Common myeloid progenitor, CD34-positive (primary cell): ENCODE measurements at regions not wholly inside any gene's neighbourhood (a gene's known extent, or its start where the extent isn't known, plus 50 kb on each side); places are given as distances from the start of the nearest gene placed in this dataset.

ENCODE experiments used
- CTCF ChIA-PET: fragments of 350-600 bp; sonication (Branson Sonifier 250); formaldehyde crosslinking; loops from one replicate; lab custom pipeline; 2021; ENCODE audit warnings: antibody characterized with exemption; lab: Charles Lee
- POLR2A ChIA-PET: fragments of 350-600 bp; sonication (Branson Sonifier 250); formaldehyde crosslinking; loops from one replicate; lab custom pipeline; 2021; ENCODE audit warnings: antibody characterized with exemption; lab: Charles Lee
- DNase-seq, 3 donors: peaks; one replicate each; pipeline versions ENCODE4 v3.0.0 to v3.0.0-alpha.2; 2013
- H3K27ac ChIP-seq, 2 experiments: 1 replicate in 1 of 2; 2 replicates in 1 of 2; pipeline ENCODE4 v1.7.0; 2013; ENCODE audit warnings: inconsistent platforms in 2 of 2, low read length in 2 of 2, mild to moderate bottlenecking in 2 of 2, low read depth in 1 of 2, moderate library complexity in 1 of 2; ENCODE audit not compliant: severe bottlenecking in 2 of 2, insufficient read depth in 1 of 2, poor library complexity in 1 of 2
- H3K27me3 ChIP-seq, 5 experiments: replicated peaks in 2 of 5; 1 replicate in 3 of 5; 2 replicates in 2 of 5; pipeline versions ENCODE4 v1.6.1 to v1.7.0; 2013; ENCODE audit warnings: low read length in 4 of 5, mild to moderate bottlenecking in 2 of 5, moderate library complexity in 2 of 5, inconsistent platforms in 1 of 5; ENCODE audit not compliant: insufficient read depth in 5 of 5, control insufficient read depth in 4 of 5
- H3K36me3 ChIP-seq, 4 experiments: 1 replicate in 2 of 4; 2 replicates in 2 of 4; pipeline versions ENCODE4 v1.6.1 to v1.7.0; 2013; ENCODE audit warnings: low read length in 3 of 4, control low read depth in 1 of 4, mild to moderate bottlenecking in 1 of 4; ENCODE audit not compliant: control insufficient read depth in 4 of 4, insufficient read depth in 4 of 4
- H3K4me1 ChIP-seq, 4 experiments: 1 replicate in 3 of 4; 2 replicates in 1 of 4; pipeline versions ENCODE4 v1.6.1 to v1.7.1; 2013; ENCODE audit warnings: low read length in 3 of 4, mild to moderate bottlenecking in 3 of 4, control low read depth in 1 of 4, inconsistent platforms in 1 of 4, moderate library complexity in 1 of 4; ENCODE audit not compliant: control insufficient read depth in 4 of 4, insufficient read depth in 4 of 4; ENCODE audit errors: control extremely low read depth in 1 of 4
- H3K4me3 ChIP-seq, 7 experiments: 1 replicate in 4 of 7; 2 replicates in 3 of 7; pipeline versions ENCODE4 v1.5.1 to v1.7.0; 2013; ENCODE audit warnings: mild to moderate bottlenecking in 7 of 7, low read length in 6 of 7, moderate library complexity in 6 of 7, inconsistent platforms in 2 of 7, low read depth in 2 of 7, control low read depth in 1 of 7; ENCODE audit not compliant: insufficient read depth in 4 of 7, control insufficient read depth in 1 of 7; ENCODE audit errors: extremely low read depth in 1 of 7
- H3K9me3 ChIP-seq, 5 experiments: 1 replicate in 4 of 5; 2 replicates in 1 of 5; pipeline versions ENCODE4 v1.6.1 to v1.7.1; 2013; ENCODE audit warnings: low read length in 4 of 5, mild to moderate bottlenecking in 2 of 5, inconsistent platforms in 1 of 5, low read depth in 1 of 5, moderate library complexity in 1 of 5; ENCODE audit not compliant: control insufficient read depth in 4 of 5, insufficient read depth in 2 of 5; ENCODE audit errors: control extremely low read depth in 1 of 5
- WGBS: methylation state at CpG from one replicate; pipeline ENCODE4 v1.1.5; 2013; ENCODE audit not compliant: insufficient coverage; 5-methylcytosine and 5-hydroxymethylcytosine counted together

DNA sequence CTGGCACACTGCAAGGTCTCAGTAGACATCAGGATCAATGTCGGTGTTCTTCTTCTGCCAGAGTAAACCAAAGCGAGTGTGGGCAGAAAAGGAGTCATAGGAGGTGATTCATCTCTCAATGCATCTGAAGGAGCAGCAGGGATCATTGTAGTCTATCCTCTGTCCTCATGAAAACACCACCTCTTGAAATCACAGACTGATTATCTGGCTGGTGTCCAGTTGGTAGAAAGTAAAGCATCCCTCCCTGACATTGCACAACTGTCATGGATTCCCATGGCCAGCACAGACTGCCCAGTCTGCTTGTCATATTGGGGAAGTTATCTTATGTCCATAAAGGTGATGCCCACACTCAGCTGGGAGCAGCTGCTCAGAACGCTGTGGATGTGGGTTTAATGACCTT, 74.1 kb downstream of the ABCC12 start:
- no peaks in the 10 kb centered on the region for H3K36me3 ChIP-seq
- no peaks in the 10 kb centered on the region for H3K4me1 ChIP-seq
- no peak overlapping the region for H3K27ac ChIP-seq
- 94% methylated on average over 3 of the region's 3 CpGs for WGBS
- H3K9me3 ChIP-seq = no peaks in the 10 kb centered on the region
- DNase-seq = no peak
- H3K27me3 ChIP-seq = peaks cover 0 to 7% (median 0%) of the 10 kb centered on the region in 5 experiments
- POLR2A ChIA-PET = no interaction called here
- no peak overlapping the region for H3K4me3 ChIP-seq
- CTCF ChIA-PET = no interaction called here

DNA sequence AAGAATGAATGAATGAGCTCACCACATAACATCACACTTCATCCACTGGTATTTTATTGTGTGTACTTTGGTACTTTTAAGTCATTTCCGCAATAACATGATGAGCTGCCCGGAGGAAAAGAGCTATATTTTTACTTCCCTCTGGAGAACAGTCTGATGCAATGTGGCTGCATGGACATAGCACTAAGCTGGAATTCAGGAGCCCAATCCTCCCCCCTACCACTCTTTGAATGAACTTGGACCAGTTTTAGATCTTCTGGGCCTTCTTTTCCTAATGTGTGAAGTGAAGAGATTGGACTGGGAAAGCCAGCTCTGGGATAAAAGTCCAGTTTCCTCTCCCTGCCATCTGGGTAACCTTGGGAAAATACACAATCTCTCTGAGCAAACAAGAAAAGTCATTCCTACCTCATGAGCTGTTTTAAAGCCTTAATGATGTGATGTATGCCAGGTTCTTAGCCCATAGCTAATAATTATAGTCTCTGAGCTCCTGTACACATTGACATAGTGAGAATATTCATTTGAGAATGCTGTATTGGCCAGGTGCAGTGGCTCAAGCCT, 79.3 kb downstream of the ABCC12 start:
- Histone ChIP-seq H3K27me3 (peaks cover 0 to 1% (median 0%) of the 10 kb centered on the region in 5 experiments), H3K9me3 (no peaks in the 10 kb centered on the region), H3K4me3 (no peak overlapping the region), H3K4me1 (no peaks in the 10 kb centered on the region), H3K36me3 (no peaks in the 10 kb centered on the region), H3K27ac (no peak overlapping the region)
- no CpG with 5 or more reads among the region's 2 CpGs for WGBS
- POLR2A ChIA-PET = no interaction called here
- CTCF ChIA-PET = interaction anchor here (1.5 kb wide), 1 partner anchor 21 kb away, joined by 5 read pairs; no protein-coding TSS in a partner anchor
- DNase-seq = no peak

DNA sequence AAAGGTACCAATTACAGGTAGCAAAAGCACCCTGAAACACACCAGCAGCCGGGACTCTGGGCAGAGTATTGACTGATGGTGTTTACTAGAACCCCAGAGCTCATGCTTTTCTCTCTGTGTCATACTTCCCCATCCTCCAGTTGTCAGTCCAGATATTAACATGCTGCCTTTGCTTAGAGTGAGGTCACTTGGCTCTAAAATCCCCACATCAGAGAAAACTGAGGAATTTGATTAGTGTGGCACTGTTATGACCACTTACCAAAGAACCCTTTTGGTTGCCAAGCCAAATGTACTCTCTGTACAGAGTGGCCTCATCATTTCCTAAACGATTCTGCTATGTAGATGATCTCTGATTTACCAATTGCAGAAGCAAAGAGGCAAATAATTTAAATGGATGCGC, 80.4 kb downstream of the ABCC12 start:
- CTCF ChIA-PET = no interaction called here
- H3K4me3 ChIP-seq = no peak overlapping the region
- DNase-seq = no peak
- 86% methylated on average over 3 of the region's 3 CpGs for WGBS
- no peak overlapping the region for H3K27ac ChIP-seq
- H3K4me1 ChIP-seq = no peaks in the 10 kb centered on the region
- H3K9me3 ChIP-seq = no peaks in the 10 kb centered on the region
- POLR2A ChIA-PET = no interaction called here
- no peaks in the 10 kb centered on the region for H3K36me3 ChIP-seq
- H3K27me3 ChIP-seq = peaks cover 0 to 4% (median 0%) of the 10 kb centered on the region in 5 experiments

DNA sequence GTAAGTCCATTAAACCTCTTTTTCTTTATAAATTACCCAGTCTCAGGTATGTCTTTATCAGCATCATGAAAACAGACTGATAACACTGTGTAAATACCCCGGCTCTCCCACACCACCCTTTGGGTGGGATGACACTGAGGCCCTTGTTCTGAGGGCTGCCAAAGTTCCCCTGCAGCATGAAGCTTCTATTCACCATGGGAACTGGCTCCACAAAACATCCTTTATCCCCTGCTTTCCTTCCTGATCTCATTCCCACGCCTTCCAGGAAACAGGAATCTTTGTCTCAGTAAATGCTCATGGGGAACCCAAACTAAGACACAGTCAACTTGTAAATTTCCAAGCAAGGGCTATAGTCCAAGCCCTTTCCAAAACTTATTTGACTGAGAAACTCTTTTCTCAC, 88.4 kb downstream of the ABCC12 start:
- no peak overlapping the region for H3K27ac ChIP-seq
- POLR2A ChIA-PET = no interaction called here
- peaks cover 0 to 3% (median 0%) of the 10 kb centered on the region in 5 experiments for H3K9me3 ChIP-seq
- H3K4me1 ChIP-seq = no peaks in the 10 kb centered on the region
- H3K36me3 ChIP-seq = no peaks in the 10 kb centered on the region
- no peak overlapping the region for H3K4me3 ChIP-seq
- WGBS = 57% methylated on average over 2 of the region's 2 CpGs
- H3K27me3 ChIP-seq = peaks cover 0 to 6% (median 0%) of the 10 kb centered on the region in 5 experiments
- CTCF ChIA-PET = no interaction called here
- no peak for DNase-seq

DNA sequence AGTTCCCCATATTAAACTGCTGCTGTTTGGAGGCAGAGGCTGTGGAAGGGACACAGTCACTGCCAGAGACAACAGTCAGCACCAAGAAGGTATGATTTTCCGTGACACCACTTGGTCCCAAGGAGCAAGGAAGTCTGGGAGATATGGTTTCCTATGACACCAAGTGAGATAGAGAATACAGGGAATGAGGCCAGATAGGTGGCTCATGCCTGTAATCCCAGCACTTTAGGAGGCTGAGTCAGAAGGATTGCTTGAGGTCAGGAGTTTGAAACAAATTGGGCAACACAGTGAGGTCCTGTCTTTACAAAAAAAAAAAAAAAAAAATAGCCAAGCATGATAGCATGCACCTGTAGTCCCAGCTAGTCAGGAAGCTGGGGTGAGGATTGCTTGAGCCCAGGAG, 90.8 kb downstream of the ABCC12 start:
- Histone ChIP-seq H3K36me3 (no peaks in the 10 kb centered on the region), H3K4me3 (no peak overlapping the region), H3K27me3 (peaks cover 0 to 3% (median 0%) of the 10 kb centered on the region in 5 experiments), H3K27ac (no peak overlapping the region), H3K4me1 (no peaks in the 10 kb centered on the region), H3K9me3 (peaks cover 0 to 3% (median 0%) of the 10 kb centered on the region in 5 experiments)
- WGBS = 100% methylated on average over 1 of the region's 1 CpG
- CTCF ChIA-PET = interaction anchor here (0.8 kb wide), 1 partner anchor 10 kb away, joined by 3 read pairs; no protein-coding TSS in a partner anchor
- POLR2A ChIA-PET = no interaction called here
- no peak for DNase-seq

DNA sequence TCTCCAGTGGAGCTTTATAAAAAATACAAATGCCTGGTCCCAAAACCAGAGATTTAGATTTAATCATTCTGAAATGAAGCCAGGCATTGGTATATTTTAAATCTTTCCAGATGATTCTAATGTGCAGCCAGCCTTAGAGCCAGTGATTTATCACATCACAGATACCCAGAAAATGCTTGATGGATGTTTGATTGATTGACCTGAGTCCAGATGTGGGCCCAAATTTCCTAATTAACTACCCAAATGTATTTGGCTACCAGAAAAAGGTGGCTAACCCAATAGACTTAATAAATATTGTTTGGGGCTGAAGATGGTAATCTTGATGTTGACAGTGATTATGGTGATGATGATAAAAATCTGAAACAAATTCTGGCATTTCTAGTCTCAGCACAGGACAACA, 93.1 kb downstream of the ABCC12 start:
- peaks cover 0 to 2% (median 0%) of the 10 kb centered on the region in 5 experiments for H3K27me3 ChIP-seq
- peaks cover 0 to 3% (median 0%) of the 10 kb centered on the region in 5 experiments for H3K9me3 ChIP-seq
- CTCF ChIA-PET = no interaction called here
- no peaks in the 10 kb centered on the region for H3K36me3 ChIP-seq
- POLR2A ChIA-PET = no interaction called here
- no peak for DNase-seq
- H3K4me1 ChIP-seq = no peaks in the 10 kb centered on the region
- no peak overlapping the region for H3K4me3 ChIP-seq
- H3K27ac ChIP-seq = no peak overlapping the region

DNA sequence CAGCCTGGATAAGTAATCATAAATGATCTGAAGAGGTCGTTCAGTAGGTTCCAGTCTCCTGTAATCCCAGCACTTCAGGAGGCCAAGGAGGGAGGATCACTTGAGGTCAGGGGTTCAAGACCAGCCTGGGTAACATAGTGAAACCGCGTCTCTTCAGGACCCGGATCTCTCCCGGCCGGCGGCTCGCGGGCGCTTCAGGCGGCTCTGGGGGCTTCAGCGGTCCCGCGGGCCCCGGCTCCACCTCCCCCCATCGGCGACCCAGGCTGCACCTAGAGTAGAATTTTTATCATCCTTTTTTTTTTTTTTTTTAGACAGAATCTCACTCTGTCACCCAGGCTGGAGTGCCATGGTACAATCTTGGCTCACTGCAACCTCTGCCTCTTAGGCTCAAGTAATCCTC, 95.9 kb downstream of the ABCC12 start:
- peaks cover 0 to 14% (median 6%) of the 10 kb centered on the region in 5 experiments for H3K27me3 ChIP-seq
- WGBS = 100% methylated on average over 3 of the region's 17 CpGs
- POLR2A ChIA-PET = no interaction called here
- H3K9me3 ChIP-seq = peaks cover 0 to 3% (median 0%) of the 10 kb centered on the region in 5 experiments
- no peak overlapping the region for H3K27ac ChIP-seq
- CTCF ChIA-PET = no interaction called here
- no peaks in the 10 kb centered on the region for H3K36me3 ChIP-seq
- H3K4me1 ChIP-seq = peaks cover 0 to 2% (median 0%) of the 10 kb centered on the region in 4 experiments
- no peak for DNase-seq
- H3K4me3 ChIP-seq = no peak overlapping the region
